Activated naive CD4-positive, alpha-beta T cell treated with anti-CD3 and anti-CD28 coated beads, Interleukin-2, amount 10 ng/mL, durations not matched to agents 7 days and 5 days (primary cell): ENCODE measurements at regions not wholly inside any gene's neighbourhood (a gene's known extent, or its start where the extent isn't known, plus 50 kb on each side); places are given as distances from the start of the nearest gene placed in this dataset.

ENCODE experiments used
- CTCF ChIA-PET: fragments of 350-600 bp; sonication (Branson Sonifier 250); formaldehyde crosslinking; loops from one replicate; lab custom pipeline; 2021; ENCODE audit warnings: antibody characterized with exemption; lab: Charles Lee
- DNase-seq: peaks from one replicate; pipeline ENCODE4 v3.0.0-alpha.2; 2020
- H3K27ac Mint-ChIP-seq: one replicate; pipeline ENCODE4 v1.8.0; 2021; ENCODE audit warnings: mild to moderate bottlenecking, moderate library complexity, mixed read lengths
- H3K27me3 Mint-ChIP-seq: one replicate; pipeline ENCODE4 v1.8.0; 2021; ENCODE audit warnings: mild to moderate bottlenecking, mixed read lengths
- H3K36me3 Mint-ChIP-seq: one replicate; pipeline ENCODE4 v1.8.0; 2021; ENCODE audit warnings: mixed read lengths
- H3K4me1 Mint-ChIP-seq: one replicate; pipeline ENCODE4 v1.8.0; 2021; ENCODE audit warnings: mixed read lengths
- H3K4me3 Mint-ChIP-seq: one replicate; pipeline ENCODE4 v1.8.0; 2021; ENCODE audit warnings: mild to moderate bottlenecking, moderate library complexity, mixed read lengths
- H3K9me3 Mint-ChIP-seq: one replicate; pipeline ENCODE4 v1.8.0; 2021; ENCODE audit warnings: mixed read lengths

- CTCF ChIA-PET, result no interaction called here
- no peaks in the 10 kb centered on the region for H3K9me3 Mint-ChIP-seq
- H3K27me3 Mint-ChIP-seq, result no peaks in the 10 kb centered on the region
These were observed 167.2 kb upstream of the KLF12 start for GRCh38 chr13:74301258-74301935.

GRCh38 chr13:74300162-74300561, 166.0 kb upstream of the KLF12 start:
- Mint-ChIP-seq H3K27ac (no peak overlapping the region), H3K36me3 (no peaks in the 10 kb centered on the region), H3K9me3 (no peaks in the 10 kb centered on the region), H3K4me3 (no peak overlapping the region), H3K4me1 (peaks cover under 1% of the 10 kb centered on the region), H3K27me3 (no peaks in the 10 kb centered on the region)
- no peak for DNase-seq
- CTCF ChIA-PET, result no interaction called here

More at GRCh38 chr13:74301258-74301935, 167.2 kb upstream of the KLF12 start:
- DNase-seq, result no peak
- Mint-ChIP-seq H3K4me1 (no peaks in the 10 kb centered on the region), H3K27ac (no peak overlapping the region), H3K4me3 (no peak overlapping the region), H3K36me3 (no peaks in the 10 kb centered on the region)

- CTCF ChIA-PET, result no interaction called here
- Mint-ChIP-seq H3K27me3 (no peaks in the 10 kb centered on the region), H3K9me3 (no peaks in the 10 kb centered on the region), H3K4me1 (peaks cover 2% of the 10 kb centered on the region), H3K36me3 (no peaks in the 10 kb centered on the region), H3K27ac (no peak overlapping the region), H3K4me3 (no peak overlapping the region)
- DNase-seq, result no peak
These were observed 165.5 kb upstream of the KLF12 start for GRCh38 chr13:74299721-74300120.

- Mint-ChIP-seq H3K4me1 (peaks cover 2% of the 10 kb centered on the region), H3K9me3 (no peaks in the 10 kb centered on the region), H3K27ac (no peak overlapping the region), H3K36me3 (no peaks in the 10 kb centered on the region), H3K27me3 (no peaks in the 10 kb centered on the region), H3K4me3 (no peak overlapping the region)
- no peak for DNase-seq
- CTCF ChIA-PET, result no interaction called here
These were observed 164.7 kb upstream of the KLF12 start for GRCh38 chr13:74298923-74299322.

- Mint-ChIP-seq H3K36me3 (no peaks in the 10 kb centered on the region), H3K27me3 (peaks cover 3% of the 10 kb centered on the region), H3K9me3 (no peaks in the 10 kb centered on the region), H3K27ac (peak overlapping the region; percentile 62), H3K4me3 (no peak overlapping the region), H3K4me1 (peaks cover 49% of the 10 kb centered on the region)
- DNase-seq, result peak; percentile 51
- CTCF ChIA-PET, result interaction anchor here (1.0 to 1.3 kb wide), 2 partner anchors 456 to 930 kb away, joined by 3 to 6 read pairs; no protein-coding TSS in a partner anchor
These were observed 155.9 kb upstream of the KLF12 start for GRCh38 chr13:74289861-74290773.

- CTCF ChIA-PET, result interaction anchor here (0.7 to 3.3 kb wide), 9 partner anchors 8 to 521 kb away, joined by 3 to 23 read pairs (median 4); no protein-coding TSS in a partner anchor
- no peak for DNase-seq
- no peaks in the 10 kb centered on the region for H3K36me3 Mint-ChIP-seq
- no peak overlapping the region for H3K27ac Mint-ChIP-seq
- H3K27me3 Mint-ChIP-seq, result peaks cover 3% of the 10 kb centered on the region
- no peaks in the 10 kb centered on the region for H3K9me3 Mint-ChIP-seq
- peaks cover 48% of the 10 kb centered on the region for H3K4me1 Mint-ChIP-seq
- no peak overlapping the region for H3K4me3 Mint-ChIP-seq
These were observed 154.9 kb upstream of the KLF12 start for GRCh38 chr13:74289107-74289506.

GRCh38 chr13:74288361-74288911, 154.2 kb upstream of the KLF12 start:
- H3K27ac Mint-ChIP-seq, result peak overlapping the region; percentile 88

GRCh38 chr13:74287724-74288169, 153.5 kb upstream of the KLF12 start:
- CTCF ChIA-PET, result interaction anchor here (0.5 to 3.4 kb wide), 28 partner anchors 34 to 1140 kb away, joined by 3 to 29 read pairs (median 4); partner anchors contain the start of gene KLF12
- Mint-ChIP-seq H3K27ac (peak overlapping the region; percentile 88), H3K36me3 (no peaks in the 10 kb centered on the region), H3K9me3 (no peaks in the 10 kb centered on the region), H3K4me1 (peaks cover 48% of the 10 kb centered on the region), H3K4me3 (peak overlapping the region; percentile 57), H3K27me3 (peaks cover 3% of the 10 kb centered on the region)
- peak; percentile 88 for DNase-seq

More at GRCh38 chr13:74288361-74288911, 154.2 kb upstream of the KLF12 start:
- Mint-ChIP-seq H3K4me1 (peaks cover 48% of the 10 kb centered on the region), H3K4me3 (peak overlapping the region; percentile 57), H3K27me3 (peaks cover 3% of the 10 kb centered on the region), H3K9me3 (no peaks in the 10 kb centered on the region), H3K36me3 (no peaks in the 10 kb centered on the region)
- peak; percentile 42 for DNase-seq
- CTCF ChIA-PET, result interaction anchor here (0.5 to 3.4 kb wide), 21 partner anchors 9 to 1141 kb away, joined by 3 to 29 read pairs (median 4); partner anchors contain the start of gene KLF12

- Mint-ChIP-seq H3K36me3 (no peaks in the 10 kb centered on the region), H3K27me3 (no peaks in the 10 kb centered on the region), H3K9me3 (no peaks in the 10 kb centered on the region), H3K4me3 (no peak overlapping the region), H3K27ac (no peak overlapping the region), H3K4me1 (peaks cover 7% of the 10 kb centered on the region)
- CTCF ChIA-PET, result no interaction called here
- no peak for DNase-seq
These were observed 146.7 kb upstream of the KLF12 start for GRCh38 chr13:74280795-74281490.

GRCh38 chr13:74280093-74280794, 146.0 kb upstream of the KLF12 start:
- H3K4me1 Mint-ChIP-seq, result peaks cover 4% of the 10 kb centered on the region
- no peaks in the 10 kb centered on the region for H3K36me3 Mint-ChIP-seq
- no peaks in the 10 kb centered on the region for H3K27me3 Mint-ChIP-seq
- CTCF ChIA-PET, result no interaction called here
- H3K4me3 Mint-ChIP-seq, result no peak overlapping the region
- no peak overlapping the region for H3K27ac Mint-ChIP-seq
- no peak for DNase-seq
- no peaks in the 10 kb centered on the region for H3K9me3 Mint-ChIP-seq

- peaks cover 4% of the 10 kb centered on the region for H3K4me1 Mint-ChIP-seq
- CTCF ChIA-PET, result interaction anchor here (1.9 kb wide), 1 partner anchor 8 kb away, joined by 7 read pairs; no protein-coding TSS in a partner anchor
These were observed 144.7 kb upstream of the KLF12 start for GRCh38 chr13:74278901-74279300.

GRCh38 chr13:74274916-74275315, 140.7 kb upstream of the KLF12 start:
- DNase-seq, result no peak
- H3K36me3 Mint-ChIP-seq, result peaks cover 6% of the 10 kb centered on the region
- H3K4me3 Mint-ChIP-seq, result no peak overlapping the region
- no peaks in the 10 kb centered on the region for H3K27me3 Mint-ChIP-seq
- H3K27ac Mint-ChIP-seq, result no peak overlapping the region
- peaks cover 4% of the 10 kb centered on the region for H3K4me1 Mint-ChIP-seq
- CTCF ChIA-PET, result no interaction called here
- peaks cover 7% of the 10 kb centered on the region for H3K9me3 Mint-ChIP-seq

More at GRCh38 chr13:74278901-74279300, 144.7 kb upstream of the KLF12 start:
- no peaks in the 10 kb centered on the region for H3K36me3 Mint-ChIP-seq
- H3K27ac Mint-ChIP-seq, result no peak overlapping the region
- DNase-seq, result no peak
- H3K9me3 Mint-ChIP-seq, result no peaks in the 10 kb centered on the region
- no peak overlapping the region for H3K4me3 Mint-ChIP-seq
- H3K27me3 Mint-ChIP-seq, result no peaks in the 10 kb centered on the region

- CTCF ChIA-PET, result interaction anchor here (1.1 to 1.2 kb wide), 2 partner anchors 10 to 13 kb away, joined by 4 to 6 read pairs; no protein-coding TSS in a partner anchor
- Mint-ChIP-seq H3K4me1 (peaks cover 4% of the 10 kb centered on the region), H3K27me3 (no peaks in the 10 kb centered on the region), H3K27ac (no peak overlapping the region), H3K4me3 (no peak overlapping the region), H3K9me3 (peaks cover 7% of the 10 kb centered on the region), H3K36me3 (peaks cover 6% of the 10 kb centered on the region)
- DNase-seq, result no peak
These were observed 139.4 kb upstream of the KLF12 start for GRCh38 chr13:74273581-74273980.
